HepG2 (cell line): ENCODE measurements at regions not wholly inside any gene's neighbourhood (a gene's known extent, or its start where the extent isn't known, plus 50 kb on each side); places are given as distances from the start of the nearest gene placed in this dataset.

Experiments
- ATAC-seq: fragments of 200-7000 bp; cut with Tn5 transposase; 3 replicates; pipeline ENCODE4 v1.9.1; 2020; ENCODE audit warnings: mild to moderate bottlenecking, moderate library complexity
- BruUV-seq: library from RNA; stranded (reverse); fragments of 400-500 nt; replicated peaks from 2 replicates; lab custom pipeline; 2021; lab: Mats Ljungman, UMichigan
- CTCF ChIA-PET: fragments of 300-600 bp; formaldehyde crosslinking; extraction: SDS; loops from one replicate; lab custom pipeline; 2021; ENCODE audit warnings: low total read pairs, inconsistent platforms, low intra/inter-chr PET ratio; lab: Yijun Ruan, JAX
- POLR2A ChIA-PET: fragments of 350-600 bp; sonication (Branson Sonifier 250); formaldehyde crosslinking; loops from one replicate; lab custom pipeline; 2020; ENCODE audit warnings: antibody characterized with exemption, inconsistent platforms; lab: Yijun Ruan, JAX
- DNase-seq: peaks from one replicate; pipeline ENCODE4 v3.0.0-alpha.2; 2015; ENCODE audit warnings: low spot score
- FAIRE-seq: peaks from 3 replicates; lab custom pipeline; 2011; peaks lifted over from hg19 to GRCh38; lab: Jason Lieb, UNC
- H2AFZ ChIP-seq: one replicate; pipeline ENCODE4 v1.6.1; 2011; ENCODE audit warnings: low read length, inconsistent platforms
- H3K27ac ChIP-seq: fragments of 300-600 bp; 3 replicates; pipeline ENCODE4 v1.8.0; 2011; ENCODE audit warnings: mixed run types, mild to moderate bottlenecking, mixed read lengths, low read length, inconsistent platforms; ENCODE audit not compliant: insufficient read depth; ENCODE audit errors: extremely low read length
- H3K27me3 ChIP-seq, 2 experiments: fragments of 200-600 bp in 1 of 2; 2 replicates in 1 of 2; 3 replicates in 1 of 2; pipeline versions ENCODE4 v1.6.0 to v1.8.0; 2011; ENCODE audit warnings: low read length in 2 of 2, mild to moderate bottlenecking in 2 of 2, moderate library complexity in 2 of 2, inconsistent platforms in 1 of 2; ENCODE audit not compliant: insufficient read depth in 2 of 2, control insufficient read depth in 1 of 2
- H3K36me3 ChIP-seq, 2 experiments: fragments of 200-600 bp in 1 of 2; replicated peaks in 1 of 2; 2 replicates in 1 of 2; 3 replicates in 1 of 2; pipeline versions ENCODE4 v1.5.1 to v1.8.0; 2011; ENCODE audit warnings: low read length in 2 of 2, inconsistent platforms in 1 of 2; ENCODE audit not compliant: insufficient read depth in 2 of 2, control insufficient read depth in 1 of 2
- H3K4me1 ChIP-seq: 2 replicates; pipeline ENCODE4 v1.5.1; 2012; ENCODE audit warnings: low read length, inconsistent platforms; ENCODE audit not compliant: insufficient read depth
- H3K4me2 ChIP-seq: 2 replicates; pipeline ENCODE4 v1.6.0; 2011; ENCODE audit warnings: low read depth, low read length, inconsistent platforms
- H3K4me3 ChIP-seq, 3 experiments: fragments of 200-600 bp in 1 of 3; sonication (generic), shearing (Covaris generic) in 1 of 3; replicated peaks in 1 of 3; 2 replicates each; pipeline ENCODE4 v1.5.1; 2011 to 2016; ENCODE audit warnings: low read length in 3 of 3, inconsistent platforms in 2 of 3, low read depth in 2 of 3, mild to moderate bottlenecking in 2 of 3, control low read depth in 1 of 3, mixed read lengths in 1 of 3; ENCODE audit not compliant: insufficient read depth in 1 of 3
- H3K79me2 ChIP-seq: one replicate; pipeline ENCODE4 v1.6.1; 2011; ENCODE audit warnings: low read length, inconsistent platforms; ENCODE audit not compliant: insufficient read depth
- H3K9ac ChIP-seq: 2 replicates; pipeline ENCODE4 v1.6.0; 2011; ENCODE audit warnings: mild to moderate bottlenecking, low read depth, low read length, inconsistent platforms; ENCODE audit not compliant: insufficient read depth
- H3K9me3 ChIP-seq: 2 replicates; pipeline ENCODE4 v1.5.1; 2012; ENCODE audit warnings: mild to moderate bottlenecking, low read length
- H4K20me1 ChIP-seq: 2 replicates; pipeline ENCODE4 v1.6.0; 2011; ENCODE audit warnings: inconsistent platforms, mild to moderate bottlenecking, low read length, moderate library complexity; ENCODE audit not compliant: insufficient read depth
- HNF4A ChIP-seq: sonication (generic); formaldehyde crosslinking; IDR thresholded peaks from 2 replicates; pipeline ENCODE4 v1.4.0; 2020; ENCODE audit warnings: missing genetic modification reagents
- JUND ChIP-seq: sonication (generic); formaldehyde crosslinking; IDR thresholded peaks from 2 replicates; pipeline ENCODE4 v1.8.0; 2022; ENCODE audit warnings: mild to moderate bottlenecking, missing genetic modification reagents
- MTA3 ChIP-seq: sonication (generic); formaldehyde crosslinking; IDR thresholded peaks from 2 replicates; pipeline ENCODE4 v1.4.0; 2020; ENCODE audit warnings: missing genetic modification reagents
- SP5 ChIP-seq: IDR thresholded peaks from 2 replicates; pipeline ENCODE4 v1.6.1; 2016; ENCODE audit warnings: low read depth, borderline replicate concordance
- ZKSCAN5 ChIP-seq: sonication (generic); formaldehyde crosslinking; IDR thresholded peaks from 2 replicates; pipeline ENCODE4 v1.5.1; 2020; ENCODE audit warnings: mild to moderate bottlenecking, missing genetic modification reagents
- ZNF33B ChIP-seq: sonication (generic); formaldehyde crosslinking; IDR thresholded peaks from 2 replicates; pipeline ENCODE4 v1.5.1; 2020; ENCODE audit warnings: mild to moderate bottlenecking, missing genetic modification reagents
- ZNF484 ChIP-seq: sonication (generic); formaldehyde crosslinking; IDR thresholded peaks from 2 replicates; pipeline ENCODE4 v1.5.1; 2020; ENCODE audit warnings: mild to moderate bottlenecking, low read depth, missing genetic modification reagents, borderline replicate concordance
- WGBS: methylation state at CpG from one replicate; pipeline ENCODE4 v1.1.6; 2017; ENCODE audit warnings: low lambda C conversion rate; 5-methylcytosine and 5-hydroxymethylcytosine counted together
- in situ Hi-C: cut with HindIII; loops from 2 replicates; pipeline ENCODE4 v1.10.0; 2017; ENCODE audit warnings: low pct_unique_long_range_greater_than_20kb; ENCODE audit not compliant: extremely low pct_ligation_motif_present
- intact Hi-C: fragments of 100-400 bp; cut with micrococcal nuclease; formaldehyde crosslinking; loops from one replicate; pipeline ENCODE4 v1.10.0; 2022; ENCODE audit not compliant: unreplicated experiment
- TF ChIP-seq, protein P1 (sequence below), 2 experiments: fragments of 450-650 bp in 1 of 2; sonication (generic) in 1 of 2; formaldehyde crosslinking in 1 of 2; IDR thresholded peaks; 2 replicates each; pipeline versions ENCODE4 v1.6.1 to v1.8.0; 2016 to 2022; ENCODE audit warnings: antibody characterized with exemption in 1 of 2, mild to moderate bottlenecking in 1 of 2, missing genetic modification reagents in 1 of 2

DNA sequence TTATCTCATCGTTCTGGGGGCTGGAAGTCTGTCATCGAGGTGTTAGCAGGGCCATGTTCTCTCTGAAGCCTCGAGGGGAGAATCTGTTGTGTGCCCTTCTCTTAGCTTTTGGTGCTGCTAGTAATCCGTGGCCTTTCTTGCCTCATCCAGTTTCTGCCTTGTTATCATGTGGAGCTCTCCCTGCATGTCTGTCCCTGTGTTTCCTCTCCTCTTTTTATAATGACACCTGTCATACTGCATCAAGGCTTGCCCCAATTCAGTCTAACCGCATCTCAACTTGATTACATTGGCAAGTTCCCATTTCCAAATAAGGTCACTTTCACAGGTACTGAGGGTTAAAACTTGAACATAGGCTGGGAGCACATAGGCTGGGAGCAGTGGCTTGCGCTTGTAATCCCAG is 82.6 kb upstream of the CNIH3 start (continued):
- no peak for TF ChIP-seq MTA3 (CRISPR knock-in tag)

DNA sequence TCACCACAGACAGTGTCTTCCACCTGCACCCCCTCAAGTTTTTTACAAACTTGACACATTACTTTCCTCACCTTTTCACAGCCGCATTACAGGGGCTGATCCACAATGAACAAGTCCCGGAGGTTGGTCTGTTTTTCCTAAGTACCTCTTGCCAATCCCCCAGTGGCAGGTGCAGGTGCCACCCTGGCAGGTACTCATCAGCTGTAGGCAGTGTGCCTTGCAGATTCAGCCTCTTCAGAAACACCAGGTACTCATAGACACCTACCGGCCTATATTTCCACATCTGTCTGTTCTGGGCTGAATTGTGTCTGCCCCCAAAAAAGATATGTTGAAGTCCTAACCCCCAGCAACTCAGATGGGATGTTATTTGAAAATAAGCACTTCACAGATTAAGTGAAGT is 81.4 kb upstream of the CNIH3 start:
- no peak overlapping the region for H3K4me2 ChIP-seq
- H3K9ac ChIP-seq: no peak overlapping the region
- H3K79me2 ChIP-seq: no peaks in the 10 kb centered on the region
- H2AFZ ChIP-seq: no peak overlapping the region
- FAIRE-seq (no peak), DNase-seq (no peak), ATAC-seq (no peak)
- no peak overlapping the region for H3K4me3 ChIP-seq
- peaks cover 2 to 9% of the 10 kb centered on the region in 2 experiments; a peak in 2 of 5 replicates for H3K27me3 ChIP-seq
- no peak overlapping the region for H3K27ac ChIP-seq
- no peaks in the 10 kb centered on the region for H3K9me3 ChIP-seq
- no peaks in the 10 kb centered on the region for H3K4me1 ChIP-seq
- no peaks in the 10 kb centered on the region for H4K20me1 ChIP-seq
- no peak for TF ChIP-seq HNF4A (CRISPR knock-in tag)
- intact Hi-C loops: no loop called here
- WGBS: 40% methylated on average over 3 of the region's 3 CpGs
- no TSS peak for BruUV-seq
- ChIA-PET CTCF (no interaction called here), POLR2A (no interaction called here)
- no peaks in the 10 kb centered on the region for H3K36me3 ChIP-seq
- in situ Hi-C loops: no loop called here

DNA sequence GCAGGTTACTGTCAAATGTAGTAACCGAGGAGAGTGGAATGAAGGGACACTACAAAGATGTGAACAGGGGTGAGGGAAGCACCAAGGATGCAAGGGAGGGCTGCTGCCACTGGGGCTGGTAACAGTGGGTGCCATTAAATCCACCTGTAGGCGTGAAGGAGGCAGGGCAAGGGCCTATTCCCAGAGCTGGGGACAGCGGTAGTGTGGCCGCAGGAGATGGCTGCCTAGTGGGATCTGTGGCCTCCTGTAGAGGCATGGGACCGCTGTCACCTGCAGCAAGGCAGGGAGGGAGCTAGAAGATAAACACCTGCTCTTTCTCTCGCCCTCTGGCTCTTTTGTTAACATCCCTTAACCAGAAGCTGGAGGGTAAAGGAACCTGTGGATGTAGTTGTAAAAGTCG is 80.5 kb upstream of the CNIH3 start:
- H3K9me3 ChIP-seq: no peaks in the 10 kb centered on the region
- H3K4me2 ChIP-seq: no peak overlapping the region
- no peak overlapping the region for H3K9ac ChIP-seq
- peaks cover 2 to 9% of the 10 kb centered on the region in 2 experiments; a peak in 2 of 5 replicates for H3K27me3 ChIP-seq
- intact Hi-C loops: no loop called here
- H3K4me3 ChIP-seq: no peak overlapping the region
- no peaks in the 10 kb centered on the region for H3K36me3 ChIP-seq
- no TSS peak for BruUV-seq
- no peak overlapping the region for H2AFZ ChIP-seq
- TF ChIP-seq, protein P1, sequence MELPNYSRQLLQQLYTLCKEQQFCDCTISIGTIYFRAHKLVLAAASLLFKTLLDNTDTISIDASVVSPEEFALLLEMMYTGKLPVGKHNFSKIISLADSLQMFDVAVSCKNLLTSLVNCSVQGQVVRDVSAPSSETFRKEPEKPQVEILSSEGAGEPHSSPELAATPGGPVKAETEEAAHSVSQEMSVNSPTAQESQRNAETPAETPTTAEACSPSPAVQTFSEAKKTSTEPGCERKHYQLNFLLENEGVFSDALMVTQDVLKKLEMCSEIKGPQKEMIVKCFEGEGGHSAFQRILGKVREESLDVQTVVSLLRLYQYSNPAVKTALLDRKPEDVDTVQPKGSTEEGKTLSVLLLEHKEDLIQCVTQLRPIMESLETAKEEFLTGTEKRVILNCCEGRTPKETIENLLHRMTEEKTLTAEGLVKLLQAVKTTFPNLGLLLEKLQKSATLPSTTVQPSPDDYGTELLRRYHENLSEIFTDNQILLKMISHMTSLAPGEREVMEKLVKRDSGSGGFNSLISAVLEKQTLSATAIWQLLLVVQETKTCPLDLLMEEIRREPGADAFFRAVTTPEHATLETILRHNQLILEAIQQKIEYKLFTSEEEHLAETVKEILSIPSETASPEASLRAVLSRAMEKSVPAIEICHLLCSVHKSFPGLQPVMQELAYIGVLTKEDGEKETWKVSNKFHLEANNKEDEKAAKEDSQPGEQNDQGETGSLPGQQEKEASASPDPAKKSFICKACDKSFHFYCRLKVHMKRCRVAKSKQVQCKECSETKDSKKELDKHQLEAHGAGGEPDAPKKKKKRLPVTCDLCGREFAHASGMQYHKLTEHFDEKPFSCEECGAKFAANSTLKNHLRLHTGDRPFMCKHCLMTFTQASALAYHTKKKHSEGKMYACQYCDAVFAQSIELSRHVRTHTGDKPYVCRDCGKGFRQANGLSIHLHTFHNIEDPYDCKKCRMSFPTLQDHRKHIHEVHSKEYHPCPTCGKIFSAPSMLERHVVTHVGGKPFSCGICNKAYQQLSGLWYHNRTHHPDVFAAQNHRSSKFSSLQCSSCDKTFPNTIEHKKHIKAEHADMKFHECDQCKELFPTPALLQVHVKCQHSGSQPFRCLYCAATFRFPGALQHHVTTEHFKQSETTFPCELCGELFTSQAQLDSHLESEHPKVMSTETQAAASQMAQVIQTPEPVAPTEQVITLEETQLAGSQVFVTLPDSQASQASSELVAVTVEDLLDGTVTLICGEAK (IDR thresholded peaks at IDR 0.05): no peak
- TF ChIP-seq, protein P1 (CRISPR knock-in tag; IDR thresholded peaks at IDR 0.05): no peak
- TF ChIP-seq ZKSCAN5 (CRISPR knock-in tag) (no peak), ZNF484 (CRISPR knock-in tag) (no peak), ZNF33B (CRISPR knock-in tag) (no peak), SP5 (no peak), JUND (CRISPR knock-in tag) (no peak)
- 33% methylated on average over 7 of the region's 7 CpGs for WGBS
- ChIA-PET POLR2A (no interaction called here), CTCF (no interaction called here)
- no peak for ATAC-seq
- FAIRE-seq: no peak
- no peaks in the 10 kb centered on the region for H3K79me2 ChIP-seq
- in situ Hi-C loops: no loop called here
- no peaks in the 10 kb centered on the region for H3K4me1 ChIP-seq
- no peaks in the 10 kb centered on the region for H4K20me1 ChIP-seq
- DNase-seq: no peak
- no peak overlapping the region for H3K27ac ChIP-seq
